HPDE6-E6E7 (cell line): ENCODE measurements at regions not wholly inside any gene's neighbourhood (a gene's known extent, or its start where the extent isn't known, plus 50 kb on each side); places are given as distances from the start of the nearest gene placed in this dataset.

Experiments
- DNase-seq: peaks from one replicate; pipeline ENCODE4 v3.0.0; 2011; ENCODE audit warnings: missing footprints; ENCODE audit errors: extremely low spot score

DNA sequence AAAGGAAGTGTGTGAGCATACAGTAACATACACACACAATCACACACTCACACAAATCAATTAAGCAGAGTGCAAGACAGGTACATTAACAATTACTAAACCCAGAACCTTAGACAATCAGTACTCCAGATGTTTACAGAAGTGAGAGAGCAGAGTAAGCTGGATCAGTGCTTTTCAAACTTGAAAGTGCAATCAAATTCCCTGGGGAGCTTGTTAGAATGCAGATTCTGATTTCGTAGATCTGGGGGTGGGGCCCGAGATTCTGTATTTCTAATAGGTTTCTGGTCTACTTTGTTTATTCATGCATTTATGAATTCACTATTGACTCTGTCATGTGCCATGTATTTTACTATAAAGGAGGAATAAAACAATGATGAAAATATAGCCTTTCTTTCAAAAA lies 179.6 kb upstream of the PHYHIPL start:
- no peak for DNase-seq

GRCh38 chr10:58998924-58999713 lies 177.3 kb upstream of the PHYHIPL start:
- no peak for DNase-seq

- DNase-seq = no peak
These were observed 176.1 kb upstream of the PHYHIPL start for GRCh38 chr10:59000162-59000825.

DNA sequence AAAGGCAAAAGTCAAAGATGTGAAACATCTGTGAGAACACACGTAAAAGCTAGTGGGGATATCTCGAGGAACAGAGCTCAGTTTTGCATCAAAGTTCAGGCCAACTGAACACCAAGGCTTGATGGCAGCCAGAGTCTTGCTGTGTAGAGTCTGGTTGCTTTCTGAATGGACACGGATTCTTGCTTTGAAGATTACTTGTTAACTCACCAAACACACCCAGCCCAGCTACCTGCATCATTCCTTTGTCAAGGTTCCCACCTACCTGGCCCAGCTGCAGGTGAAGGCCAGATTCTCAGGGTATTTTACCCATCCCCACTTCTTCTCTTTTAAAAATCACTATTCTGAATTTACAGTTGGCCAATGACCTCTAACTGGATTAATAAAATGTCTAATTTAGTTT lies 174.4 kb upstream of the PHYHIPL start:
- no peak for DNase-seq

DNA sequence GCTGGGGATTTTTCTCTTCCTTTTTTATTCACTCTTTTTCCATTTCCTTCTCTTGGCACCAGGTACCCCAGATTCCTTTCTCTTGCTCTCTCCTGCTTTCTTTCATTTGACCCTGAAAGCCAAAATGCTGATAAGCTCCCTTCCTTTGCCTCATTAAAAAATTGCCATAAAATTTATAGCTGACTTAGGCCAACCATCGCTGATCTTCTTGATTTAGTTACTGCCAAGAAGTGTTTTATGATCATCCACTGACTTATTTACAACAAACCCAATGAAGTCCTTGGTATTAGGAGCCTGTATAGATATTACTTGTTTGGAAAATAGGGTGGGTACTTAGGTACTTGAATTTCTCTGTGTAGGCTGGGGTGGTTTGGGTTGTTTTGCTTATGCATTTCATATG lies 173.2 kb upstream of the PHYHIPL start:
- no peak for DNase-seq

DNA sequence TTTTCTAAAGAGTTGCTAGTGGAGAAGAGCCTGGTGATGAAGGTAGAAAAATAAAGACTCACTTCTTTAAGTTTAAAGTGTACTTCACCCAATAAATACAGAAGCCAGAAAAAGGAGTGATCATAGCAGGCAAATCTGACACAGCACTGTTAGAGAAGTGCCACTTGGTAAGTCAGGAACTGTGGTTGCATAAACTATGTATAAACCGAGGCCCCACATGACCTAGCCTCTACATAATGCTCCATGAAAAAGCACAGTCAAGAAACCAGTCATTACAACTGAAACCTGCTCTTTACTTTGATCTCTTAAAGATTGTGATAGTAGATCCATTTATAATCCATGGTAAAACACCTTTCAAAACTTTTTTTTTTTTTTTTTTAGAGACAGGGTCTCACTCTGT lies 172.1 kb upstream of the PHYHIPL start:
- DNase-seq = no peak

DNA sequence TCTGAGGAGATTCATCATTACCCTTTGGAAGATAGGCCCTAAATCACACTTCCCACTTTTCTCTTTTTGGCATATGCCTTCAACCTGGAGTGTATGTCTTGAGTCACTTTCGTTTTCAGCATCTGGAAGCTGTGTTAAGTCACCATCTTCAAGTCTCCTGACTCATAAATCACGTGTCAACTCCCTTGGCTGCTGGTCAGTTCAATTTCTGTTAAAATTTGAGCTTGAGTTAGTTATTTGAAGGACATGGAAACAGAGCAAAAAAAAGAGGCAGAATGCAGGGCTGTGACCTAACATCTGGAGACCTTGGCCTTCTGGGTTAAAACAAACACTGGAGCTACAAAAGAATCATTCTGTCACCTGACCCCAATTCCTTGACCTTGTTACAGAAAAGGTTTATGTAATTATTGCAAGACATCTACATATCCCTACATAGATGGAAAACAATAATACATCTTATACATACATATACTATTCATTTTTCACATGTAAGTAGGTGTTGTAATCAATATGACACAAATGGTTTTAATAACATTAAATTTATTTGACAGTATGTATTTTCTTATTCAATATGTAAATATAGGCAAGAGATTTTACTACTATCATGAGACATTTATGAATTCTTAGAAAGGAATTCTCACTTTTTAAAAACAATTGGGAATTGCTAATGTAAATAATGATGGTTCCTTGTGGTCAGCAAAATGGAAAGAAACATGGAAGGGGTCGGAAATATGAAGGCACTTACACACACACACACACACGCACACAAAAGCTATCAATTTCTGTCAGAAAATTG lies 169.7 kb upstream of the PHYHIPL start:
- peak; percentile 56 for DNase-seq

DNA sequence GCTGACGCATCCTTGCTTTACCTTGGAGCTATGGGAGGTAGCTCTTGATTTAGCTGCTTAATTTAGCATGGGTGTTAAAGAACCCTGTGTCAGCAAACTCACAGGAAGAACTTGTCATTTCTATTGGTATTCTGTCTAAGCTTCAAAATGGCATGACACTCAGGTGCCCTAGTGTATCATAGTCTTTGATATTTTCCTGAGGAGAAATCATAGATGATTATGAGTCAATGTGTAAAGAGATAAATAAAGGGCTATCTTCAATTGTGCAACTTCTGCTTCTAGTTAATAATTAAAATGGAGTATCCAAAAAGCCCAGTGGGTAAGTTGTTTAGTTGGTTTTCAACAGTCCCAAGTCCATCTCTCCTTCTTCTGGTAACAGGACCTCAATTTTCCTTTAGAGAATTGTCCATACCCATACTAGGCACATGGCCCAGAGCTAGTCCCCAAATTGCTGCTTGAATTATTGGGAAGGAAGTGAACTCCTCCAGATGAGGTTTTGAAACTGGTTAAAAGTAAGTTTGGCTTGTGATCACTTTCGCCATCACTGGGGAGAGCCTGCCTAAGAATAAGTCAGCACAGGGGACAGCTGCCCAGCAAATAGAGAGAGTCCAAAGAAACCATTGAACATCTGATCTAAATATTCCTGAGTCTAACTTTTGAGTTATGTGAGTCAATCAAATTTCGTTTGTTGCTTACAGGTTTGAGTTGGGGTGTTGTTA lies 169.0 kb upstream of the PHYHIPL start:
- no peak for DNase-seq

DNA sequence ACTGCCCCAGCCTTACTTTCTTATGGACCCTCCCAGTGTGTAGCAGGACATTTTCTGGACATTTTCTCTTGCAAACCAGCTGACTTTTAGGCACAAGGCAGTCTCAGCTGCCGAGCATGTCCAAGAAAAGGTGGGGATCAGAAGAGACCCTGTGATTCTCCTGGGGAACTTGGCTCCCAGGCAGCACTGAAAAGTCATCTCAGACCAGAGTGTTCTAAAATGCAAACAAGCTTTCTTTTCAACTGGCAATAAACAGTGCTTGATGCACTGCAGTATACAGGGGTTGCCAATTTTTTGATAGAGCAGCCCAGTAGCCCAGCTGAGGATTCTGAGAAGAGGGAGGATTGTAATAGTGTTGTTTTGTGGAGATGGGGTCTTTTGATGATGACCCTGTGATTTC lies 168.0 kb upstream of the PHYHIPL start:
- DNase-seq = no peak

GRCh38 chr10:59011972-59012632 lies 164.3 kb upstream of the PHYHIPL start:
- DNase-seq = no peak

- no peak for DNase-seq
These were observed 163.6 kb upstream of the PHYHIPL start for GRCh38 chr10:59012839-59013238.

DNA sequence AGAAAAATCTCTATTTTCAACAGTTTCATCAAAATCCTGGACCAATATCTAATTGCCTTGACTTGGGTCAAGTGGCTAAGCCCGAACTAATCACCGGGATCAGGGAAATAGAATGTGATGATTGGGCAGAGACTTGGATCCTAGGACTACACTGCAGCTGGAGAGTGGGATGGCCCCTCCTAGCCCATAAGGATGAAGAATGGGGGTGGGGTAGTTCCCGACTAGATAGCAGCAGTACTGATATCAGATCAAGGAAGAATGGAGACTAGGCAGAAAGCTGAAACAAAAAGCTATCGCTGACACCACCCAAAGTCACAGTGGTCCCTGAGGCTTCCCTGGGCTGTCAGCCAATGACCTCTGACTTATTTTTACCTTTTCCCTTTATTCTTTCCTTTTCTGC lies 160.4 kb upstream of the PHYHIPL start:
- DNase-seq = no peak

GRCh38 chr10:59018977-59019376 lies 157.5 kb upstream of the PHYHIPL start:
- no peak for DNase-seq

GRCh38 chr10:59019603-59020002 lies 156.8 kb upstream of the PHYHIPL start:
- no peak for DNase-seq

DNA sequence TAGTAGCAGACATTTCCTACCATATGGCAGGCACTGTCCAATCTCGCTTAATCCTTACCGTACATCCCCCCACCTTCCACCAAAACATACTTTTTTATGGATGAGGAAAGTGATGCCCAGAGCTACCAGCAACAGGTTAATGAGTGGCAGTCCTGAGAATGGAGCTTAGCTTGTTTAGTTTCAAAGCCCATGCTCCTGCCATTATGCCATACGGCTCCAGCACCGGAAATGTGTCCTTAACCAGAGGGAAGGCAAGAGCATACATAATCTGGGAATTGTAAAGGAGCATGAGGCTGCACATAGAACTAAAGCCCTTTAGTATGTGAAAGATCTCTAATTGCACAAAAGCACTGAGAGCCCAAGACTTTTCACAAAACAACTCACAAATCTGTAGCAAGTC lies 155.9 kb upstream of the PHYHIPL start:
- DNase-seq = no peak

GRCh38 chr10:59025981-59026765 lies 150.3 kb upstream of the PHYHIPL start:
- no peak for DNase-seq

GRCh38 chr10:59027975-59028655 lies 148.3 kb upstream of the PHYHIPL start:
- DNase-seq = no peak

DNA sequence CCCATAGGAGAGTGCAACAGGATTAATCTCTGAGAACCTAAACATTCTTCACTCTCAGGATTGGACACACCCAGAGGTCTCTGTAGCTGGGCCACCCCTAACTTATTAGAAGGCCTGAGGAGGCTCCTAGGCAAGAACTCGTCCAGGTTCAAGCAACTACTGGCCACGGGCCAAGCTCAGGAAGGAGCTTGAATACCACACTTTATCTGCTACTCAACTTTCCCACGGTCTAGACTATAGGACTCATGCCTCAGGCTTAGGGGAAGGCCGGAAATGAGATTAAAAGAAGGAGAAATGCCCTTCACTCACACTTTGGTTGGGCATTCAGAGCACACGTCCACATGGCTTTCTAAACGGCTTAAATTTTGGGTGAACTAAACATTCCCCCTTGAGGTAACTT lies 142.8 kb upstream of the PHYHIPL start:
- no peak for DNase-seq

DNA sequence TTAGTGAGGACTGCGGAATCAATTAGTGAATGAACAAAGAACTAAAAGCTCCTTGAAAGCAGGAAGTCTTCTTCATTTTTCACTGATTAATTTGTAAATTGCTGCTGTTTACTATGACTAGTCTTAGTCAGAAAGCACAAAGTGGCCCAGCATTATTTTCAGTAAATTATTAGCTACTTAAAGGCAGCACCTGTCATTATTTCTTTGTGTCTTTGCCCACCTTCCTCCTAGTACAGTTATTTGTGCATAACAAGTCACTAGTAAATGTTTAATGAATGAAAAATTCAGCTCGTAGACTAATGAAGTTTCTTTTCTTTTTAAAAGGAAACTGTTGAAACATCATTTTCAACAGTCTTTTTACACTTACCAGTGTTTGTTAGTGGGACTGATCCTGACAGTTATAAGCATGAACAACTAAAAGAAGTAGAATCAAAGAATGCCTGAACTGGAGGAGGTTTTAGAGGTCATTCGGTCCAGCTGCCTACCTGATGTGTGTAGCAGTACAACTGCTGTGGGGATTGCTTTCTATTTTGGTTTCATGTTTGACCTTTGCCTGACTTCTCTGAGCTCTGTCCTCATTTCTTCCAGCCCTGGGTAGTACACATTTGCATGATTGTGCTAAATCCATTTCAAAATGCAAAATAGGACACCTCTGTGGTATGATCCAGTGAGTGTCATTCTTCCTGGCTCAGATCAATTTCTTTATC lies 140.0 kb upstream of the PHYHIPL start:
- no peak for DNase-seq

GRCh38 chr10:59037018-59037389 lies 139.4 kb upstream of the PHYHIPL start:
- no peak for DNase-seq
